Ectodermal cell (in vitro differentiated cells): ENCODE measurements at regions not wholly inside any gene's neighbourhood (a gene's known extent, or its start where the extent isn't known, plus 50 kb on each side); places are given as distances from the start of the nearest gene placed in this dataset.
"Not testable (repeated sequence)": the region's sequence is repeated elsewhere in the genome, so short reads cannot be mapped to it uniquely, and the experiment has no call there.

Experiments used
- H3K27ac ChIP-seq: 2 replicates; pipeline ENCODE4 v1.7.0; 2013; ENCODE audit warnings: mild to moderate bottlenecking, low read depth, low read length; ENCODE audit not compliant: insufficient read depth, poor library complexity, severe bottlenecking
- H3K27me3 ChIP-seq: 2 replicates; pipeline ENCODE4 v1.7.0; 2013; ENCODE audit warnings: mild to moderate bottlenecking, low read length; ENCODE audit not compliant: insufficient read depth, control insufficient read depth, poor library complexity, severe bottlenecking
- H3K36me3 ChIP-seq: one replicate; pipeline ENCODE4 v1.7.0; 2013; ENCODE audit warnings: low read length; ENCODE audit not compliant: control insufficient read depth, insufficient read depth
- H3K4me1 ChIP-seq: one replicate; pipeline ENCODE4 v1.7.0; 2013; ENCODE audit warnings: low read length; ENCODE audit not compliant: control insufficient read depth, insufficient read depth
- H3K4me3 ChIP-seq: 2 replicates; pipeline ENCODE4 v1.7.0; 2013; ENCODE audit warnings: low read depth, low read length, control low read depth; ENCODE audit not compliant: insufficient read depth
- H3K9me3 ChIP-seq: 2 replicates; pipeline ENCODE4 v1.7.0; 2013; ENCODE audit warnings: mild to moderate bottlenecking, low read length, moderate library complexity; ENCODE audit not compliant: control insufficient read depth
- whole genome bisulfite sequencing, 2 experiments: methylation state at CpG; one replicate each; pipeline ENCODE4 v1.1.7; 2013; ENCODE audit warnings: missing lambda C conversion rate in 2 of 2; 5-methylcytosine and 5-hydroxymethylcytosine counted together

DNA sequence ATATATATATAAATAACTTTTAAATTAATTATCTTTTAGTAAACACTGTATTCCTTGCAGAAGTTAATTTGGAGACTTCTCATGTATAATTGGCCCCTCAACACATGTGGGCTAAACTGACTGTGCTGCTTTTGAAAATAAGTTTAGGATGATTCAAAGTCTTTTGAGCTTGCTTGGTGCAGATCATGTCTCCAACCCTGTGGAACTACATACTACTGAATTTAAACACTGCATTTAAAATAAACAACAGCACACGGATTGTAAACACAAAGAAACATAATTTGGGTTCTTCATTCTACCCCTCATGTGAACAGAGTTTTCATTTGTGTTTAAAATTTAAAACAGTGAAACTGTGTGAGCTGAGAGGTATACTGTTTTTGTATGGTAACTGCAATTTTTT is 167.7 kb downstream of the DDX1 start:
- Histone ChIP-seq H3K4me3 (no peak overlapping the region), H3K36me3 (no peaks in the 10 kb centered on the region), H3K4me1 (no peaks in the 10 kb centered on the region), H3K27me3 (no peaks in the 10 kb centered on the region), H3K9me3 (no peaks in the 10 kb centered on the region), H3K27ac (no peak overlapping the region)
- WGBS, 2 experiments, result 88 to 100% methylated on average over 1 of the region's 1 CpG

DNA sequence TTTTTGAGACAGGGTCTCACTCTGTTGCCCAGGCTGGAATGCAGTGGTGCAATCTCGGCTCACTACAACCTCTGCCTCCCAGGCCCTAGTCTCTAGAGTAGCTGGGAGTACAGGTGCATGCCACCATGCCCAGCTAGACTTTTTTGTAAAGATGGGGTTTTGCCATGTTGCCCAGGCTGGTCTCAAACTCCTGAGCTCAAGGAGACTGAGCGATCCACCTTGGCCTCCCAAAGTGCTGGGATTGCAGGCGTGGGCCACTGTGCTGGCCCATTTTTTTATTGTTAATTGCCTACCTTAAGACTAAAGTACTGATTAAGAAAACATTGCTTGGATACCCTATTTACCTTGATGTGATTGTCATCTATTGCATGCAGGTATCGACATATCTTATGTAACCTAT is 168.1 kb downstream of the DDX1 start:
- H3K36me3 ChIP-seq, H3K4me1 ChIP-seq, H3K27ac ChIP-seq, H3K4me3 ChIP-seq, H3K9me3 ChIP-seq, H3K27me3 ChIP-seq: not testable (repeated sequence)
- WGBS, 2 experiments, result 52 to 63% methylated on average over 3 of the region's 4 CpGs

DNA sequence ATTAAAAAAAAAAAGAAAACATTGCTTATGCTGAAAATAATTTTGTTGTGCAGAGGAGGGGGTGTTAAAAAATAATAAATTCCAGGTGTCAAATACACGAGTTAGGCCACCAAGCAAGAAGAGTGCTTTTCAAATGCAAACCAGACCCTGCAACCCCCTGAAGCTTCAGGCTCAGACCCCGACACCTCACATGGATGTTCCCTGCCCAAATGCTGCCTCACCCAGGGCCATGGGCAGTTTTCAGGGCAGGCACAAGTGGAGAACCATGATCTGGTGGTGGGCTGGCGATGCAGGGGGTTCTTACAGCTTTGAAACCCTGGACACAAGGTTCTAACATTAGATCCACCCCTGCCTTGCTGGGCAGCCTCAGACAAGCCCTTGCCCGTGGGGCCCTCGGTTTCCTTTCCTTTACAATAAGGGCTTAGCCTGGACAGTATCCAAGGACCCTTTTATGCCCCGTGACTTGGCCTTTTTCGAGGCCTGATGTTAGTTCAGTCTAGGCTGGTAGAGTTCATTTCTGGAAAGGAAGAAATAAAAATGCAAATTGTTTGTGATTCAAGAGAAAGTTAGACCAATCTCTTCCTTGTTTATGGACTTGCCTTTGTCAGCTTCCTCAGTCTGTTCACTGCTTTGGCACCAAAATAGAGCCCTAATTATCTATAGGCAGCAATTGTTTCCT is 168.7 kb downstream of the DDX1 start:
- Histone ChIP-seq H3K36me3 (no peaks in the 10 kb centered on the region), H3K27me3 (no peaks in the 10 kb centered on the region), H3K4me3 (no peak overlapping the region), H3K27ac (no peak overlapping the region), H3K9me3 (no peaks in the 10 kb centered on the region), H3K4me1 (no peaks in the 10 kb centered on the region)
- WGBS, 2 experiments, result 85 to 86% methylated on average over 7 of the region's 7 CpGs

DNA sequence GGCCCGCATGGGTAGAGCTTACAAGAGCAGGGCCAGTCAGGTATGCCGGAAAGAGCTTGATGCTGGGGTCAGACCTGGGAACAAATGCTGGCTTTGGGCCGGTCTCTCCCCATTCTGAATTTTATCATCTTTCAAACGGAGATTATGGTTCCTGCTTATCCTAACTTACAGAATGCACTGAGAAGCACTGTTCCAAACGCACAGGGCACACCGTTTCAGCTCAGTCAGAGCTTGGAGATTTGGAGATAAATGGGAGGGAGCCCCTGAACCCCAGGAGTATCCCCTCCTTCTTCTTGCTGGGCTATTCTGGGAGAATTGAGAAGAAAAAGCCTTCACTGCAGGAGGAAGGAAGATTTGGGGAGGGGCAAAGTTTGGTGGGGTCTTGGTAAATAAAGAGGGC is 169.4 kb downstream of the DDX1 start:
- Histone ChIP-seq H3K36me3 (no peaks in the 10 kb centered on the region), H3K4me3 (no peak overlapping the region), H3K27ac (no peak overlapping the region), H3K4me1 (no peaks in the 10 kb centered on the region), H3K27me3 (no peaks in the 10 kb centered on the region), H3K9me3 (no peaks in the 10 kb centered on the region)
- WGBS, 2 experiments, result 85 to 91% methylated on average over 6 of the region's 6 CpGs

DNA sequence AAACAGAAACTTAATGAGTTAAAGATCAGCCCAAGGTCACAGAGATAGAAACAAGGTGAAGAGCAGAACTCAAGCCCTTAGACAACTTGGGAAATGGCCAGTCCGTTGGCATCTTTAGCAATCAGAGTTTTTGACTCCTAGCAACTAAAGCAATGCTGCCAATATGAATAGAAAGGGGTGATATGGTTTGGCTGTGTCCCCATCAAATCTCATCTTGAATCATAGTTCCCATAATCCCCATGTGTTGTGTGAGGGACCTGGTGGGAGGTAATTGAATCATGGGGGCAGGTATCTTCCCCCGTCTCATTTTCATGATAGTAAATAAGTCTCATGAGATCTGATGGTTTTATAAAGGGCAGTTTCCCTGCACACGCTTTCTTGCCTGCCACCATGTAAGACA is 170.2 kb downstream of the DDX1 start:
- Histone ChIP-seq H3K4me1 (peaks cover 5% of the 10 kb centered on the region), H3K27me3 (no peaks in the 10 kb centered on the region), H3K9me3 (no peaks in the 10 kb centered on the region), H3K27ac (no peak overlapping the region), H3K4me3 (no peak overlapping the region), H3K36me3 (no peaks in the 10 kb centered on the region)
- WGBS, 2 experiments, result 77% methylated on average over 3 of the region's 3 CpGs

DNA sequence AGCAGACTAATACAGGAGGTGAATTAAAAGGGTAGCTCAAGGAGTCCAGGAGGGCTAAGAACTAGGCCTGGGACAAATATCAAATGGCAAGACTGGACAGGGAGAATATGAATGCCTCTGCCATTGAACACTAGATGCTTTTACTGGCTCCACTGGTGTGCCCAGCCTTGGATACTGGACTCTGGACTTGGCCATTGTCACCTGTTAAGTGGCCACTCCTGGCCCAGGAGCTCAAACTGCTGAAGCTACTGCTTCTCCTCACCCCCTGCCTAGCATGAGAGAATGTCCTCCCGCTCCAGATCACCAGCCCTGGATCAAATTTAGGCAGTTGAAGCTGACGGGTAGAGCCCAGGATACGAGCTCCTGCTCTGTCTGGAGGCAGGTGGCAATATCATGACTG is 170.8 kb downstream of the DDX1 start:
- Histone ChIP-seq H3K4me1 (peaks cover 5% of the 10 kb centered on the region), H3K9me3 (no peaks in the 10 kb centered on the region), H3K27me3 (no peaks in the 10 kb centered on the region), H3K36me3 (no peaks in the 10 kb centered on the region), H3K27ac (no peak overlapping the region), H3K4me3 (no peak overlapping the region)
- 85 to 88% methylated on average over 3 of the region's 3 CpGs for WGBS, 2 experiments

DNA sequence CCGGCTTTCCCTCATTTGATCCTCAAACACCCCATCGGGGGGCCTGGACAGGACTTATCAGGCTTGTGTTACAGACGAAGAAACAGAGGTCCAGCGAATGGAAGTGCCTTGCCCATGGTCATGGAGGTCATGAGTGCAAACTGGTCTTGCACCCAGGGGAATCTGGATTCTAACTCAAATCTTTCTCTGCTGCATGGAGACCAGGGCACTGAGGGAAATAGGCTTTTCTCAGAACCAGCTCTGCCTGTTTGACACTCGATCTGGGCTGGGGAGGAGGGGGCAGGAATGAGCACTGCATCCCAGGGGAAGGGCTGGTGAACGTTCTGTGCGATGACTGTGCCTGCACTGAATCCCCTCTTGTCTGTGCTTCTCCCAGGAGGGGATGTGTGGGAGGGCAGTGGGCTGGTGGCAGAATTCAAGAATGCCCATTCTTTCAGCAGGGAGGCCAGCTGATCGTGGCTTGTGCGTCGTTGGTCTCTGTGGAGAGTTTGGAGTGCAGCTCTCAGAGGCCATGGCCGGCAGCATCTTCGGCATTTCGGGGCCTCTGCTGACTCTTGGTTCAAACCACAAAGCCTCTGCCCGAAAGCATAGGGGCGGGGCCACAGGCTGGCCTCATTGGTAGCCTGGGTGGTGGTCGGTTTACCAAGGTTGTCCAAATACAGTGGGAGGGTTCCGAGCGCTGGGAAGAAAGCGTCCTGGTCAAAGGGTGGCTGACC is 171.6 kb downstream of the DDX1 start:
- H3K27ac ChIP-seq, result no peak overlapping the region
- no peaks in the 10 kb centered on the region for H3K36me3 ChIP-seq
- WGBS, 2 experiments, result 86 to 89% methylated on average over 19 of the region's 19 CpGs
- no peaks in the 10 kb centered on the region for H3K27me3 ChIP-seq
- peaks cover 7% of the 10 kb centered on the region for H3K4me1 ChIP-seq
- no peaks in the 10 kb centered on the region for H3K9me3 ChIP-seq
- H3K4me3 ChIP-seq, result no peak overlapping the region

DNA sequence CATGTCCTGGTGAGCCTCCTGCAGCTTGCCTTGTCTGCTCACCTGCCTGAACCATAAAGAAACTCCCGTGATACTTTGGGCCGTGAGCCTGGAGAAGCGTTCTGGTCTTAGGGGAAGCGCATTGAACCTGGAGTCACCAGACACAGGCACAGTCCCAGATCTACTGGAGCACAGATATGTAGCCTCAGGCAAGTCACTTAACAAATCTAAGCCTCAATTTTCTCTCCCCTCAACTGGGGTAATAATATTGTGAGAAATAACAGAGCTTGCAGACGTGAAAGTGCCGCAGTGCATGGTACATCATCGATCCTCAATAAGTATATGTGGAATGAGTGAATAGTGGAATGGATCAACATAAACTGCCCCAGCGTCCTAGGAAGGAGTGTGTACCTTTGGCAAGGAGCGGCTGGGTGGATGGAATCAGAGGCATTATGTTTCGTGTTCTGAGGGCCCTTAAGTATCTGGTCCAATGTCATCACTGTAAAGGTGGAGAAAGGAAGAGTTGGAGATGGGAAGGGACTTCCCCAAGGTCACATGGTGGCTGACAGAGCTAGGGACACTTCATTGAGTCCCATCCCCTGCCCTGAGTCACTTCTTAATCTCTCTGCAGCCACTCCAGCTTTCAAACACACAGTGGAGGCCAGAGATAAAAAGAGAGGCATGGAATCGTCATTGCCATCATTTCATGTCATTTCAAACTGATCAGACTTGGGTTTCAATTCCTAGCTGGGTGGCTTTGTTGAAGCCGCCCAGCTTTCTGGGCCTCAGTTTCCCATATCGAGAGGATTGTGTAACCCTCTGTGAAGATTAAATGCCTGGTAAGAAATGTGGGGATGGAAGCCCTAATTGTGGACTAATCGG is 172.4 kb downstream of the DDX1 start:
- H3K27me3 ChIP-seq, result no peaks in the 10 kb centered on the region
- whole genome bisulfite sequencing, 2 experiments, result 94 to 95% methylated on average over 14 of the region's 14 CpGs
- no peak overlapping the region for H3K27ac ChIP-seq
- H3K4me3 ChIP-seq, result no peak overlapping the region
- peaks cover 7% of the 10 kb centered on the region for H3K4me1 ChIP-seq
- no peaks in the 10 kb centered on the region for H3K9me3 ChIP-seq
- H3K36me3 ChIP-seq, result no peaks in the 10 kb centered on the region

DNA sequence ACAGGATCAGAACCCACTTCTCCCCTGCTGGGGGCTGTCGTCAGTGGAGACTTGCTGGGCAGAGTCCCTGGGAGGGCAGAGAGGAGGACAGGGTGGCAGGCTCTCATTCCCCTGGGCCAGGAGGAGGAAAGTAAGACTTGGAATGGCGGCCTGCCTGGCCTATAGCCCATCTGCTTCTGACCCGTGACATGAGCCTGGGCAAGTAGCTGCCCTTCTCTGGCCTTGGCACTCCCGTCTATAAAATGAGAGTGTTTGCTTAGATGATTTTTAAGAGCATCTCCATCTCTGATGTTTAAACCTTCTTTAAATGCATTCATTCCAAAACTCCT is 173.0 kb downstream of the DDX1 start:
- Histone ChIP-seq H3K27me3 (no peaks in the 10 kb centered on the region), H3K9me3 (no peaks in the 10 kb centered on the region), H3K4me3 (no peak overlapping the region), H3K4me1 (peaks cover 7% of the 10 kb centered on the region), H3K36me3 (no peaks in the 10 kb centered on the region), H3K27ac (no peak overlapping the region)
- WGBS, 2 experiments, result 92 to 98% methylated on average over 4 of the region's 4 CpGs

DNA sequence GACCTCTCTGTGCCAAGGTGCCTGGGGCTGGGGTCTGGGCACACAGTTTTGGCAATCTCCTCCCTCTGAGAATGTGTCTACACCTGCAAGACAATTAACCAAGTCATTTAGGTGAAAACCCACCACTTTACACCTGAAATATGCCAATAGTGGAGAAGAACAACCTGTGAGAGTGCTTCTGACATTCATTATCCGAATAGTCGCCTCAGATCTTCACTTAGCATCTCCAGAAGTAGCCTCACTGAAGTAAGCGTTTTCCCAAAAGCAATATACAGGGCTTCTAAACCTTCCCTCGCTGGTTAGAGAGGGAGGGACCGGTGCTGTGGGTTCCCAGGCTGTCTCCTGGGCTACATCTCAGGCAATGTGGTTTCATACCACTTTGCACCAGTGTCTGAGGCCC is 173.5 kb downstream of the DDX1 start:
- H3K9me3 ChIP-seq, result no peaks in the 10 kb centered on the region
- H3K27me3 ChIP-seq, result no peaks in the 10 kb centered on the region
- H3K4me3 ChIP-seq, result no peak overlapping the region
- H3K4me1 ChIP-seq, result peaks cover 7% of the 10 kb centered on the region
- 89 to 92% methylated on average over 5 of the region's 5 CpGs for WGBS, 2 experiments
- no peaks in the 10 kb centered on the region for H3K36me3 ChIP-seq
- no peak overlapping the region for H3K27ac ChIP-seq
